Activated T-cell treated with anti-CD3 and anti-CD28 coated beads, Interleukin-2, amount 50 U/mL, for 24 hours (primary cell): ENCODE measurements at regions not wholly inside any gene's neighbourhood (a gene's known extent, or its start where the extent isn't known, plus 50 kb on each side); places are given as distances from the start of the nearest gene placed in this dataset.

Experiments used
- DNase-seq: peaks from one replicate; pipeline ENCODE4 v3.0.0-alpha.2; 2020
- H3K27ac Mint-ChIP-seq: 2 replicates; pipeline ENCODE4 v1.8.0; 2020; ENCODE audit warnings: mild to moderate bottlenecking, mixed read lengths
- H3K27me3 Mint-ChIP-seq: 2 replicates; pipeline ENCODE4 v1.8.0; 2020; ENCODE audit warnings: mixed read lengths
- H3K36me3 Mint-ChIP-seq: 2 replicates; pipeline ENCODE4 v1.8.0; 2020; ENCODE audit warnings: low read depth, mixed read lengths
- H3K4me1 Mint-ChIP-seq: 2 replicates; pipeline ENCODE4 v1.8.0; 2020; ENCODE audit warnings: low read depth, mixed read lengths
- H3K4me3 Mint-ChIP-seq: 2 replicates; pipeline ENCODE4 v1.8.0; 2020; ENCODE audit warnings: mild to moderate bottlenecking, moderate library complexity, mixed read lengths
- H3K9me3 Mint-ChIP-seq: 2 replicates; pipeline ENCODE4 v1.8.0; 2020; ENCODE audit warnings: mixed read lengths

- H3K9me3 Mint-ChIP-seq = no peaks in the 10 kb centered on the region
- no peak for DNase-seq
- H3K4me1 Mint-ChIP-seq = no peaks in the 10 kb centered on the region
- no peak overlapping the region for H3K27ac Mint-ChIP-seq
- no peaks in the 10 kb centered on the region for H3K27me3 Mint-ChIP-seq
- H3K4me3 Mint-ChIP-seq = no peak overlapping the region
- no peaks in the 10 kb centered on the region for H3K36me3 Mint-ChIP-seq
Measured at GRCh38 chr18:4638680-4639079, 183.6 kb upstream of the DLGAP1 start.

GRCh38 chr18:4637876-4638275 is 182.8 kb upstream of the DLGAP1 start:
- no peak overlapping the region for H3K27ac Mint-ChIP-seq
- no peak for DNase-seq
- H3K9me3 Mint-ChIP-seq = no peaks in the 10 kb centered on the region
- H3K27me3 Mint-ChIP-seq = no peaks in the 10 kb centered on the region
- H3K36me3 Mint-ChIP-seq = no peaks in the 10 kb centered on the region
- H3K4me1 Mint-ChIP-seq = no peaks in the 10 kb centered on the region
- H3K4me3 Mint-ChIP-seq = no peak overlapping the region

GRCh38 chr18:4636967-4637366 is 181.9 kb upstream of the DLGAP1 start:
- no peaks in the 10 kb centered on the region for H3K9me3 Mint-ChIP-seq
- no peak for DNase-seq
- H3K27ac Mint-ChIP-seq = no peak overlapping the region
- H3K36me3 Mint-ChIP-seq = no peaks in the 10 kb centered on the region
- H3K4me1 Mint-ChIP-seq = no peaks in the 10 kb centered on the region
- no peak overlapping the region for H3K4me3 Mint-ChIP-seq
- H3K27me3 Mint-ChIP-seq = no peaks in the 10 kb centered on the region

- H3K27ac Mint-ChIP-seq = no peak overlapping the region
- H3K4me3 Mint-ChIP-seq = no peak overlapping the region
- peaks cover 2% of the 10 kb centered on the region for H3K9me3 Mint-ChIP-seq
- H3K4me1 Mint-ChIP-seq = no peaks in the 10 kb centered on the region
- H3K36me3 Mint-ChIP-seq = no peaks in the 10 kb centered on the region
- no peak for DNase-seq
- no peaks in the 10 kb centered on the region for H3K27me3 Mint-ChIP-seq
Measured at GRCh38 chr18:4631239-4631638, 176.1 kb upstream of the DLGAP1 start.

- no peaks in the 10 kb centered on the region for H3K4me1 Mint-ChIP-seq
- H3K9me3 Mint-ChIP-seq = peaks cover 7% of the 10 kb centered on the region
- H3K4me3 Mint-ChIP-seq = no peak overlapping the region
- no peak for DNase-seq
- no peaks in the 10 kb centered on the region for H3K27me3 Mint-ChIP-seq
- no peak overlapping the region for H3K27ac Mint-ChIP-seq
- H3K36me3 Mint-ChIP-seq = no peaks in the 10 kb centered on the region
Measured at GRCh38 chr18:4605212-4605611, 150.1 kb upstream of the DLGAP1 start.

- H3K9me3 Mint-ChIP-seq = peaks cover 10% of the 10 kb centered on the region
- no peak overlapping the region for H3K4me3 Mint-ChIP-seq
- H3K27me3 Mint-ChIP-seq = no peaks in the 10 kb centered on the region
- H3K36me3 Mint-ChIP-seq = no peaks in the 10 kb centered on the region
- H3K4me1 Mint-ChIP-seq = no peaks in the 10 kb centered on the region
- no peak overlapping the region for H3K27ac Mint-ChIP-seq
- DNase-seq = no peak
Measured at GRCh38 chr18:4603955-4604354, 148.8 kb upstream of the DLGAP1 start.

- no peaks in the 10 kb centered on the region for H3K27me3 Mint-ChIP-seq
- H3K4me3 Mint-ChIP-seq = no peak overlapping the region
- no peaks in the 10 kb centered on the region for H3K4me1 Mint-ChIP-seq
- DNase-seq = no peak
- no peaks in the 10 kb centered on the region for H3K36me3 Mint-ChIP-seq
- peaks cover 10% of the 10 kb centered on the region for H3K9me3 Mint-ChIP-seq
- H3K27ac Mint-ChIP-seq = no peak overlapping the region
Measured at GRCh38 chr18:4599312-4599711, 144.2 kb upstream of the DLGAP1 start.

GRCh38 chr18:4597301-4597700 is 142.2 kb upstream of the DLGAP1 start:
- no peak overlapping the region for H3K4me3 Mint-ChIP-seq
- no peaks in the 10 kb centered on the region for H3K36me3 Mint-ChIP-seq
- H3K9me3 Mint-ChIP-seq = peaks cover 15% of the 10 kb centered on the region
- no peak overlapping the region for H3K27ac Mint-ChIP-seq
- H3K27me3 Mint-ChIP-seq = no peaks in the 10 kb centered on the region
- no peaks in the 10 kb centered on the region for H3K4me1 Mint-ChIP-seq
- DNase-seq = no peak

GRCh38 chr18:4593895-4594294 is 138.8 kb upstream of the DLGAP1 start:
- H3K27ac Mint-ChIP-seq = no peak overlapping the region
- no peak overlapping the region for H3K4me3 Mint-ChIP-seq
- H3K27me3 Mint-ChIP-seq = no peaks in the 10 kb centered on the region
- H3K9me3 Mint-ChIP-seq = peaks cover 19% of the 10 kb centered on the region
- H3K36me3 Mint-ChIP-seq = no peaks in the 10 kb centered on the region
- H3K4me1 Mint-ChIP-seq = no peaks in the 10 kb centered on the region
- no peak for DNase-seq

- Mint-ChIP-seq H3K4me1 (no peaks in the 10 kb centered on the region), H3K27ac (no peak overlapping the region), H3K9me3 (peaks cover 19% of the 10 kb centered on the region), H3K36me3 (no peaks in the 10 kb centered on the region), H3K27me3 (no peaks in the 10 kb centered on the region), H3K4me3 (no peak overlapping the region)
- no peak for DNase-seq
Measured at GRCh38 chr18:4593459-4593858, 138.4 kb upstream of the DLGAP1 start.

- Mint-ChIP-seq H3K36me3 (no peaks in the 10 kb centered on the region), H3K9me3 (peaks cover 16% of the 10 kb centered on the region), H3K27ac (no peak overlapping the region), H3K4me3 (no peak overlapping the region), H3K4me1 (no peaks in the 10 kb centered on the region), H3K27me3 (no peaks in the 10 kb centered on the region)
- DNase-seq = no peak
Measured at GRCh38 chr18:4589056-4589800, 134.1 kb upstream of the DLGAP1 start.

- Mint-ChIP-seq H3K36me3 (no peaks in the 10 kb centered on the region), H3K9me3 (peaks cover 18% of the 10 kb centered on the region), H3K27me3 (no peaks in the 10 kb centered on the region), H3K4me1 (no peaks in the 10 kb centered on the region), H3K4me3 (no peak overlapping the region), H3K27ac (no peak overlapping the region)
- no peak for DNase-seq
Measured at GRCh38 chr18:4587204-4587603, 132.1 kb upstream of the DLGAP1 start.

- Mint-ChIP-seq H3K9me3 (peaks cover 21% of the 10 kb centered on the region), H3K4me3 (no peak overlapping the region), H3K27ac (no peak overlapping the region), H3K27me3 (no peaks in the 10 kb centered on the region), H3K36me3 (no peaks in the 10 kb centered on the region), H3K4me1 (no peaks in the 10 kb centered on the region)
- DNase-seq = no peak
Measured at GRCh38 chr18:4586731-4587130, 131.6 kb upstream of the DLGAP1 start.

- Mint-ChIP-seq H3K4me1 (no peaks in the 10 kb centered on the region), H3K27ac (no peak overlapping the region), H3K4me3 (no peak overlapping the region), H3K36me3 (no peaks in the 10 kb centered on the region), H3K9me3 (peaks cover 27% of the 10 kb centered on the region), H3K27me3 (no peaks in the 10 kb centered on the region)
- no peak for DNase-seq
Measured at GRCh38 chr18:4582431-4583335, 127.6 kb upstream of the DLGAP1 start.

GRCh38 chr18:4581966-4582365 is 126.9 kb upstream of the DLGAP1 start:
- Mint-ChIP-seq H3K27ac (no peak overlapping the region), H3K4me1 (no peaks in the 10 kb centered on the region), H3K36me3 (no peaks in the 10 kb centered on the region), H3K27me3 (no peaks in the 10 kb centered on the region), H3K9me3 (peaks cover 32% of the 10 kb centered on the region), H3K4me3 (no peak overlapping the region)
- DNase-seq = no peak
